H9 (cell line): ENCODE measurements at regions not wholly inside any gene's neighbourhood (a gene's known extent, or its start where the extent isn't known, plus 50 kb on each side); places are given as distances from the start of the nearest gene placed in this dataset.

ENCODE experiments used
- DNase-seq: peaks from one replicate; pipeline ENCODE4 v3.0.0-alpha.2; 2017
- H2AFZ ChIP-seq: one replicate; pipeline ENCODE4 v1.6.1; 2013; ENCODE audit warnings: mild to moderate bottlenecking, low read length, control low read depth, moderate library complexity
- H2AK5ac ChIP-seq: 2 replicates; pipeline ENCODE4 v1.6.1; 2013; ENCODE audit warnings: low read length, control low read depth, mixed read lengths; ENCODE audit not compliant: insufficient read length
- H2BK120ac ChIP-seq: one replicate; pipeline ENCODE4 v1.6.1; 2013; ENCODE audit warnings: low read depth, mild to moderate bottlenecking, low read length, control low read depth, inconsistent platforms; ENCODE audit not compliant: poor library complexity, severe bottlenecking
- H2BK12ac ChIP-seq: 2 replicates; pipeline ENCODE4 v1.6.1; 2013; ENCODE audit warnings: low read length, control low read depth, mixed read lengths, low read depth; ENCODE audit not compliant: insufficient read length
- H2BK15ac ChIP-seq: 2 replicates; pipeline ENCODE4 v1.6.1; 2013; ENCODE audit warnings: low read depth, low read length, control low read depth
- H2BK20ac ChIP-seq: one replicate; pipeline ENCODE4 v1.6.1; 2013; ENCODE audit warnings: low read depth, mild to moderate bottlenecking, low read length, control low read depth, inconsistent platforms; ENCODE audit not compliant: poor library complexity, severe bottlenecking
- H2BK5ac ChIP-seq: 2 replicates; pipeline ENCODE4 v1.6.1; 2013; ENCODE audit warnings: low read length, control low read depth, mixed read lengths; ENCODE audit not compliant: insufficient read length
- H3K14ac ChIP-seq: 2 replicates; pipeline ENCODE4 v1.6.1; 2013; ENCODE audit warnings: low read length, control low read depth; ENCODE audit not compliant: insufficient read depth
- H3K18ac ChIP-seq: 2 replicates; pipeline ENCODE4 v1.6.1; 2013; ENCODE audit warnings: low read depth, mild to moderate bottlenecking, mixed read lengths, low read length, control low read depth; ENCODE audit not compliant: insufficient read length
- H3K23ac ChIP-seq: 2 replicates; pipeline ENCODE4 v1.6.1; 2013; ENCODE audit warnings: low read length, control low read depth, mixed read lengths, low read depth; ENCODE audit not compliant: insufficient read length
- H3K23me2 ChIP-seq: 2 replicates; pipeline ENCODE4 v1.6.1; 2013; ENCODE audit warnings: low read depth, mild to moderate bottlenecking, mixed read lengths, low read length, control low read depth; ENCODE audit not compliant: insufficient read length, poor library complexity, severe bottlenecking
- H3K27ac ChIP-seq: 2 replicates; pipeline ENCODE4 v1.5.1; 2013; ENCODE audit warnings: low read length, control low read depth, mixed read lengths, low read depth; ENCODE audit not compliant: insufficient read length
- H3K27me3 ChIP-seq: 2 replicates; pipeline ENCODE4 v1.6.1; 2013; ENCODE audit warnings: low read length, control low read depth, inconsistent platforms; ENCODE audit not compliant: insufficient read depth
- H3K4ac ChIP-seq: 2 replicates; pipeline ENCODE4 v1.6.1; 2013; ENCODE audit warnings: low read depth, mild to moderate bottlenecking, control low read depth, inconsistent platforms, low read length, moderate library complexity
- H3K4me1 ChIP-seq: 2 replicates; pipeline ENCODE4 v1.6.1; 2013; ENCODE audit warnings: low read length, control low read depth, inconsistent platforms; ENCODE audit not compliant: insufficient read depth
- H3K4me2 ChIP-seq: 2 replicates; pipeline ENCODE4 v1.6.1; 2013; ENCODE audit warnings: low read length, control low read depth, mixed read lengths; ENCODE audit not compliant: insufficient read length, insufficient read depth
- H3K56ac ChIP-seq: 2 replicates; pipeline ENCODE4 v1.6.1; 2013; ENCODE audit warnings: low read depth, mild to moderate bottlenecking, mixed read lengths, low read length, control low read depth; ENCODE audit not compliant: insufficient read length
- H3K79me1 ChIP-seq: 2 replicates; pipeline ENCODE4 v1.6.1; 2013; ENCODE audit warnings: low read depth, mild to moderate bottlenecking, moderate library complexity, low read length, control low read depth, inconsistent platforms; ENCODE audit not compliant: insufficient read depth, poor library complexity, severe bottlenecking
- H3K79me2 ChIP-seq: 2 replicates; pipeline ENCODE4 v1.6.1; 2013; ENCODE audit warnings: low read length, control low read depth, inconsistent platforms; ENCODE audit not compliant: insufficient read depth
- H3K9ac ChIP-seq: 2 replicates; pipeline ENCODE4 v1.6.1; 2013; ENCODE audit warnings: low read length, control low read depth, mixed read lengths; ENCODE audit not compliant: insufficient read length; ENCODE audit errors: extremely low read depth
- H3K9me3 ChIP-seq: one replicate; pipeline ENCODE4 v1.6.1; 2013; ENCODE audit warnings: low read depth, low read length, inconsistent platforms; ENCODE audit not compliant: control insufficient read depth
- H3T11ph ChIP-seq: one replicate; pipeline ENCODE4 v1.6.1; 2013; ENCODE audit warnings: mild to moderate bottlenecking, low read length, control low read depth, inconsistent platforms
- H4K20me1 ChIP-seq: one replicate; pipeline ENCODE4 v1.6.1; 2013; ENCODE audit not compliant: control insufficient read depth, insufficient read length, insufficient read depth
- H4K5ac ChIP-seq: 2 replicates; pipeline ENCODE4 v1.6.1; 2013; ENCODE audit warnings: low read depth, mild to moderate bottlenecking, mixed read lengths, low read length, control low read depth; ENCODE audit not compliant: insufficient read length
- H4K8ac ChIP-seq: replicated peaks from 2 replicates; pipeline ENCODE4 v1.6.1; 2013; ENCODE audit warnings: low read length, control low read depth, mixed read lengths, low read depth; ENCODE audit not compliant: insufficient read length
- H4K91ac ChIP-seq: 2 replicates; pipeline ENCODE4 v1.6.1; 2013; ENCODE audit warnings: low read depth, mild to moderate bottlenecking, moderate library complexity, mixed read lengths, low read length, control low read depth; ENCODE audit not compliant: insufficient read length
- H3K27ac Mint-ChIP-seq, 3 experiments: 2 replicates in 2 of 3; 3 replicates in 1 of 3; pipeline ENCODE4 v1.8.0; 2020 to 2021; ENCODE audit warnings: mixed read lengths in 3 of 3, mild to moderate bottlenecking in 1 of 3, moderate library complexity in 1 of 3
- H3K27me3 Mint-ChIP-seq: 2 replicates; pipeline ENCODE4 v1.8.0; 2021; ENCODE audit warnings: low read depth, mild to moderate bottlenecking, moderate library complexity, mixed read lengths
- H3K36me3 Mint-ChIP-seq, 3 experiments: 2 replicates in 2 of 3; 3 replicates in 1 of 3; pipeline ENCODE4 v1.8.0; 2020 to 2021; ENCODE audit warnings: low read depth in 3 of 3, mixed read lengths in 3 of 3; ENCODE audit not compliant: insufficient read depth in 1 of 3
- H3K4me1 Mint-ChIP-seq, 2 experiments: 2 replicates each; pipeline ENCODE4 v1.8.0; 2020; ENCODE audit warnings: mixed read lengths in 2 of 2
- H3K4me3 Mint-ChIP-seq, 2 experiments: 2 replicates in 1 of 2; 3 replicates in 1 of 2; pipeline ENCODE4 v1.8.0; 2020 to 2021; ENCODE audit warnings: mild to moderate bottlenecking in 2 of 2, mixed read lengths in 2 of 2, moderate library complexity in 1 of 2
- H3K9me3 Mint-ChIP-seq, 2 experiments: 2 replicates in 1 of 2; 3 replicates in 1 of 2; pipeline ENCODE4 v1.8.0; 2020; ENCODE audit warnings: mild to moderate bottlenecking in 2 of 2, mixed read lengths in 2 of 2, moderate library complexity in 1 of 2
- WGBS: extraction: QIAGEN DNeasy Blood & Tissue Kit; methylation state at CpG from one replicate; pipeline ENCODE4 v1.1.7; 2013; ENCODE audit warnings: missing lambda C conversion rate, low lambda C conversion rate, mixed read lengths; ENCODE audit not compliant: insufficient read length; ENCODE audit errors: extremely low coverage; 5-methylcytosine and 5-hydroxymethylcytosine counted together
- TF ChIP-seq, protein P1 (sequence below): fragments of 200-600 bp; sonication (generic); conservative IDR thresholded peaks from 3 replicates; pipeline ENCODE4 v1.8.0; 2021; ENCODE audit warnings: antibody characterized with exemption, mild to moderate bottlenecking

DNA sequence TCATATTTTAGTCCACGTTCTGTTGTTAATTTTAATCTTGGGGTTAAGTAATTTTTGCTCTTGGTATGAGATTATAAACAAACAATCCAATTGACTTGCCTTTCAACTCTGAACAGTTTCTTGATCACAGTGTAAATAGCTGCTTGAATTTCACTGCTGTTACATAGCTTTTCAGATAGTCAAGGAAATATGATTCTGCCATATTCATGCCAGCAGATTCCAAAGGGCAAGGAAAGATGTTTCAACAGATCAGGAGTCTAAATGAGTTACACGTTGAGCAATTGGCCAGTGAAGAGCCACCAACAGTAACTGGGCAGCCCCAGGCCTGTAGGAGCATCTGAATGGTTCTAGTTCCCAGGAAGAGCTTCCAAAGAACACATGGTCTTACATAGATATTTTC lies 93.6 kb downstream of the LEPR start:
- Histone ChIP-seq H2BK5ac (no peak overlapping the region), H4K20me1 (no peaks in the 10 kb centered on the region), H3K4me1 (no peaks in the 10 kb centered on the region; the same call in 1 of the 2 replicates), H3T11ph (no peak overlapping the region), H4K91ac (no peak overlapping the region), H3K27ac (no peak overlapping the region), H3K9me3 (no peaks in the 10 kb centered on the region), H2BK12ac (no peak overlapping the region), H3K23ac (no peak overlapping the region), H3K56ac (no peak overlapping the region), H2AK5ac (no peak overlapping the region), H2AFZ (no peak overlapping the region), H3K9ac (no peak overlapping the region), H4K8ac (no peak overlapping the region), H3K18ac (no peak overlapping the region), H3K23me2 (no peaks in the 10 kb centered on the region), H3K14ac (no peak overlapping the region), H2BK120ac (no peak overlapping the region), H3K4me2 (no peak overlapping the region), H2BK20ac (no peak overlapping the region), H3K4ac (no peak overlapping the region), H4K5ac (no peak overlapping the region), H3K79me1 (no peaks in the 10 kb centered on the region), H2BK15ac (no peak overlapping the region), H3K79me2 (no peaks in the 10 kb centered on the region), H3K27me3 (no peaks in the 10 kb centered on the region)
- Mint-ChIP-seq H3K9me3 (no peaks in the 10 kb centered on the region), H3K27ac (no peak overlapping the region), H3K4me3 (no peak overlapping the region), H3K36me3 (no peaks in the 10 kb centered on the region), H3K4me1 (peaks cover 14 to 15% of the 10 kb centered on the region in 2 experiments), H3K27me3 (no peaks in the 10 kb centered on the region; the same call in 1 of the 2 replicates)
- DNase-seq: no peak
- no CpG with 5 or more reads among the region's 2 CpGs for WGBS
- TF ChIP-seq, protein P1, sequence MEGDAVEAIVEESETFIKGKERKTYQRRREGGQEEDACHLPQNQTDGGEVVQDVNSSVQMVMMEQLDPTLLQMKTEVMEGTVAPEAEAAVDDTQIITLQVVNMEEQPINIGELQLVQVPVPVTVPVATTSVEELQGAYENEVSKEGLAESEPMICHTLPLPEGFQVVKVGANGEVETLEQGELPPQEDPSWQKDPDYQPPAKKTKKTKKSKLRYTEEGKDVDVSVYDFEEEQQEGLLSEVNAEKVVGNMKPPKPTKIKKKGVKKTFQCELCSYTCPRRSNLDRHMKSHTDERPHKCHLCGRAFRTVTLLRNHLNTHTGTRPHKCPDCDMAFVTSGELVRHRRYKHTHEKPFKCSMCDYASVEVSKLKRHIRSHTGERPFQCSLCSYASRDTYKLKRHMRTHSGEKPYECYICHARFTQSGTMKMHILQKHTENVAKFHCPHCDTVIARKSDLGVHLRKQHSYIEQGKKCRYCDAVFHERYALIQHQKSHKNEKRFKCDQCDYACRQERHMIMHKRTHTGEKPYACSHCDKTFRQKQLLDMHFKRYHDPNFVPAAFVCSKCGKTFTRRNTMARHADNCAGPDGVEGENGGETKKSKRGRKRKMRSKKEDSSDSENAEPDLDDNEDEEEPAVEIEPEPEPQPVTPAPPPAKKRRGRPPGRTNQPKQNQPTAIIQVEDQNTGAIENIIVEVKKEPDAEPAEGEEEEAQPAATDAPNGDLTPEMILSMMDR: no peak
